Calu3 (cell line): ENCODE measurements at regions not wholly inside any gene's neighbourhood (a gene's known extent, or its start where the extent isn't known, plus 50 kb on each side); places are given as distances from the start of the nearest gene placed in this dataset.

Experiments used
- BruUV-seq: library from RNA; stranded (reverse); fragments of 400-500 nt; replicated peaks from 2 replicates; lab custom pipeline; 2021; lab: Mats Ljungman, UMichigan
- CTCF ChIA-PET: fragments of 300-600 bp; sonication (Branson Sonifier 250); formaldehyde crosslinking; loops from one replicate; lab custom pipeline; 2022; ENCODE audit warnings: antibody characterized with exemption; lab: Charles Lee
- DNase-seq: peaks from one replicate; pipeline ENCODE4 v3.0.0; 2022
- H3K27ac Mint-ChIP-seq: one replicate; pipeline ENCODE4 v1.8.0; 2022; ENCODE audit warnings: mixed read lengths; ENCODE audit not compliant: unreplicated experiment
- H3K27me3 Mint-ChIP-seq: one replicate; pipeline ENCODE4 v1.8.0; 2022; ENCODE audit warnings: mixed read lengths; ENCODE audit not compliant: unreplicated experiment
- H3K36me3 Mint-ChIP-seq: one replicate; pipeline ENCODE4 v1.8.0; 2022; ENCODE audit warnings: mild to moderate bottlenecking, moderate library complexity, mixed read lengths; ENCODE audit not compliant: insufficient read depth, unreplicated experiment
- H3K4me1 Mint-ChIP-seq: one replicate; pipeline ENCODE4 v1.8.0; 2022; ENCODE audit warnings: mild to moderate bottlenecking, low read depth, mixed read lengths; ENCODE audit not compliant: unreplicated experiment
- H3K4me3 Mint-ChIP-seq: one replicate; pipeline ENCODE4 v1.8.0; 2022; ENCODE audit warnings: mild to moderate bottlenecking, low read depth, moderate library complexity, mixed read lengths; ENCODE audit not compliant: unreplicated experiment
- H3K9me3 Mint-ChIP-seq: one replicate; pipeline ENCODE4 v1.8.0; 2022; ENCODE audit warnings: low read depth, mixed read lengths; ENCODE audit not compliant: unreplicated experiment
- CTCF ChIP-seq: fragments of 200-600 bp; IDR thresholded peaks from one replicate; pipeline ENCODE4 v1.8.0; 2022; ENCODE audit warnings: antibody characterized with exemption; ENCODE audit not compliant: unreplicated experiment
- intact Hi-C: fragments of 100-400 bp; cut with micrococcal nuclease; formaldehyde crosslinking; loops from one replicate; pipeline ENCODE4 v1.10.0; 2022; ENCODE audit not compliant: unreplicated experiment

DNA sequence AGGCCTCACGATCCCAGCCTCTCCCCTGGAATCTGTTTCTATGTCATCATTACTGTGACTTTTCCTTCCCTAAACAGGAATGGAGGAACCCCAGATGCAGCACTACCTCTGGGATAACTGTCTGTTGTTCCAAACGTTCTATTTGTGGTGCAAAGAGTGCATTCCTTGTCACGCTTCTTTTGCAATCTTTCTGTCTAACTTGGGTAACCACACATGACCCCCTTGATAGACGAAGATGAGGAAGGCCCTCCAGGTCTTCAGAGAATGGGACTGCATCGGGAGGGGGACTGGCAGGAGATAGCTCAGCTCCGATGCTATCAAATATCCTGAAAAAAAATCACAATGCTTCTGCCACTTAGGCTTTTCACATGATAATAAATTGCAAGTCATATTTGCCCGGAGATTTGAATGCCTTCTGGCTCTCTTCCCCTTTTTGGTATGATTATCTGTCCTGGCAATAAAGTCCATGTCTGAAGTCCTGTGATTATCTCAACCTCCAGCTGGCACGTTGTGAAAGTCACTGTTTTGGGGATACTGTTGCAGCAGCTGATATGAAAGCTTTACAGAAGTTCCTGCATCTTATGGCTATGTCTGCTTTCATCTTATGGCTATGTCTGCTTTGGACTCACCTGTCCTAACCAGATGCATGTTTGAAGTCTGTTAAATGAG, 148.7 kb upstream of the LMO4 start:
- peaks cover 19% of the 10 kb centered on the region for H3K27me3 Mint-ChIP-seq
- TF ChIP-seq CTCF = no peak
- no peak overlapping the region for H3K27ac Mint-ChIP-seq
- intact Hi-C loops = no loop called here
- no peak overlapping the region for H3K4me3 Mint-ChIP-seq
- no peaks in the 10 kb centered on the region for H3K9me3 Mint-ChIP-seq
- CTCF ChIA-PET = no interaction called here
- no peaks in the 10 kb centered on the region for H3K36me3 Mint-ChIP-seq
- BruUV-seq = no TSS peak
- DNase-seq = no peak
- peaks cover 15% of the 10 kb centered on the region for H3K4me1 Mint-ChIP-seq

GRCh38 chr1:87180682-87181081, 148.0 kb upstream of the LMO4 start:
- no peak overlapping the region for H3K4me3 Mint-ChIP-seq
- TF ChIP-seq CTCF = no peak
- intact Hi-C loops = no loop called here
- peaks cover 15% of the 10 kb centered on the region for H3K4me1 Mint-ChIP-seq
- no peak for DNase-seq
- CTCF ChIA-PET = no interaction called here
- no TSS peak for BruUV-seq
- H3K27me3 Mint-ChIP-seq = peaks cover 12% of the 10 kb centered on the region
- H3K36me3 Mint-ChIP-seq = no peaks in the 10 kb centered on the region
- H3K9me3 Mint-ChIP-seq = no peaks in the 10 kb centered on the region
- no peak overlapping the region for H3K27ac Mint-ChIP-seq

GRCh38 chr1:87182611-87183010, 146.1 kb upstream of the LMO4 start:
- intact Hi-C loops = no loop called here
- Mint-ChIP-seq H3K27me3 (peaks cover 10% of the 10 kb centered on the region), H3K4me1 (peaks cover 15% of the 10 kb centered on the region), H3K4me3 (no peak overlapping the region), H3K36me3 (no peaks in the 10 kb centered on the region), H3K9me3 (no peaks in the 10 kb centered on the region), H3K27ac (no peak overlapping the region)
- BruUV-seq = no TSS peak
- DNase-seq = no peak
- CTCF ChIA-PET = no interaction called here
- no peak for TF ChIP-seq CTCF

- H3K27me3 Mint-ChIP-seq = peaks cover 10% of the 10 kb centered on the region
- H3K27ac Mint-ChIP-seq = no peak overlapping the region
- CTCF ChIA-PET = no interaction called here
- H3K4me1 Mint-ChIP-seq = peaks cover 15% of the 10 kb centered on the region
- H3K4me3 Mint-ChIP-seq = no peak overlapping the region
- H3K36me3 Mint-ChIP-seq = no peaks in the 10 kb centered on the region
- intact Hi-C loops = no loop called here
- no peak for TF ChIP-seq CTCF
- H3K9me3 Mint-ChIP-seq = no peaks in the 10 kb centered on the region
- DNase-seq = no peak
- no TSS peak for BruUV-seq
Measured at GRCh38 chr1:87185077-87185476, 143.6 kb upstream of the LMO4 start.
